HepG2 (cell line): ENCODE measurements at regions not wholly inside any gene's neighbourhood (a gene's known extent, or its start where the extent isn't known, plus 50 kb on each side); places are given as distances from the start of the nearest gene placed in this dataset.

Experiments
- ATAC-seq: fragments of 200-7000 bp; cut with Tn5 transposase; 3 replicates; pipeline ENCODE4 v1.9.1; 2020; ENCODE audit warnings: mild to moderate bottlenecking, moderate library complexity
- BruUV-seq: library from RNA; stranded (reverse); fragments of 400-500 nt; replicated peaks from 2 replicates; lab custom pipeline; 2021; lab: Mats Ljungman, UMichigan
- CTCF ChIA-PET: fragments of 300-600 bp; formaldehyde crosslinking; extraction: SDS; loops from one replicate; lab custom pipeline; 2021; ENCODE audit warnings: low total read pairs, inconsistent platforms, low intra/inter-chr PET ratio; lab: Yijun Ruan, JAX
- POLR2A ChIA-PET: fragments of 350-600 bp; sonication (Branson Sonifier 250); formaldehyde crosslinking; loops from one replicate; lab custom pipeline; 2020; ENCODE audit warnings: antibody characterized with exemption, inconsistent platforms; lab: Yijun Ruan, JAX
- DNase-seq: peaks from one replicate; pipeline ENCODE4 v3.0.0-alpha.2; 2015; ENCODE audit warnings: low spot score
- FAIRE-seq: peaks from 3 replicates; lab custom pipeline; 2011; peaks lifted over from hg19 to GRCh38; lab: Jason Lieb, UNC
- H2AFZ ChIP-seq: one replicate; pipeline ENCODE4 v1.6.1; 2011; ENCODE audit warnings: low read length, inconsistent platforms
- H3K27ac ChIP-seq: fragments of 300-600 bp; 3 replicates; pipeline ENCODE4 v1.8.0; 2011; ENCODE audit warnings: mixed run types, mild to moderate bottlenecking, mixed read lengths, low read length, inconsistent platforms; ENCODE audit not compliant: insufficient read depth; ENCODE audit errors: extremely low read length
- H3K27me3 ChIP-seq, 2 experiments: fragments of 200-600 bp in 1 of 2; 2 replicates in 1 of 2; 3 replicates in 1 of 2; pipeline versions ENCODE4 v1.6.0 to v1.8.0; 2011; ENCODE audit warnings: low read length in 2 of 2, mild to moderate bottlenecking in 2 of 2, moderate library complexity in 2 of 2, inconsistent platforms in 1 of 2; ENCODE audit not compliant: insufficient read depth in 2 of 2, control insufficient read depth in 1 of 2
- H3K36me3 ChIP-seq, 2 experiments: fragments of 200-600 bp in 1 of 2; replicated peaks in 1 of 2; 2 replicates in 1 of 2; 3 replicates in 1 of 2; pipeline versions ENCODE4 v1.5.1 to v1.8.0; 2011; ENCODE audit warnings: low read length in 2 of 2, inconsistent platforms in 1 of 2; ENCODE audit not compliant: insufficient read depth in 2 of 2, control insufficient read depth in 1 of 2
- H3K4me1 ChIP-seq: 2 replicates; pipeline ENCODE4 v1.5.1; 2012; ENCODE audit warnings: low read length, inconsistent platforms; ENCODE audit not compliant: insufficient read depth
- H3K4me2 ChIP-seq: 2 replicates; pipeline ENCODE4 v1.6.0; 2011; ENCODE audit warnings: low read depth, low read length, inconsistent platforms
- H3K4me3 ChIP-seq, 3 experiments: fragments of 200-600 bp in 1 of 3; sonication (generic), shearing (Covaris generic) in 1 of 3; replicated peaks in 1 of 3; 2 replicates each; pipeline ENCODE4 v1.5.1; 2011 to 2016; ENCODE audit warnings: low read length in 3 of 3, inconsistent platforms in 2 of 3, low read depth in 2 of 3, mild to moderate bottlenecking in 2 of 3, control low read depth in 1 of 3, mixed read lengths in 1 of 3; ENCODE audit not compliant: insufficient read depth in 1 of 3
- H3K79me2 ChIP-seq: one replicate; pipeline ENCODE4 v1.6.1; 2011; ENCODE audit warnings: low read length, inconsistent platforms; ENCODE audit not compliant: insufficient read depth
- H3K9ac ChIP-seq: 2 replicates; pipeline ENCODE4 v1.6.0; 2011; ENCODE audit warnings: mild to moderate bottlenecking, low read depth, low read length, inconsistent platforms; ENCODE audit not compliant: insufficient read depth
- H3K9me3 ChIP-seq: 2 replicates; pipeline ENCODE4 v1.5.1; 2012; ENCODE audit warnings: mild to moderate bottlenecking, low read length
- H4K20me1 ChIP-seq: 2 replicates; pipeline ENCODE4 v1.6.0; 2011; ENCODE audit warnings: inconsistent platforms, mild to moderate bottlenecking, low read length, moderate library complexity; ENCODE audit not compliant: insufficient read depth
- ATRX ChIP-seq: sonication (generic); formaldehyde crosslinking; IDR thresholded peaks from 2 replicates; pipeline ENCODE4 v1.4.0; 2020; ENCODE audit warnings: missing genetic modification reagents, borderline replicate concordance
- HBP1 ChIP-seq: IDR thresholded peaks from 2 replicates; pipeline ENCODE4 v1.6.1; 2016; ENCODE audit warnings: low read depth, control low read depth
- HMGA1 ChIP-seq: sonication (generic); formaldehyde crosslinking; conservative IDR thresholded peaks from 2 replicates; pipeline ENCODE4 v1.4.0; 2020; ENCODE audit warnings: missing genetic modification reagents
- MED1 ChIP-seq: sonication (generic); formaldehyde crosslinking; IDR thresholded peaks from 2 replicates; pipeline ENCODE4 v1.4.0; 2020; ENCODE audit warnings: missing genetic modification reagents
- MED13 ChIP-seq: sonication (generic); formaldehyde crosslinking; IDR thresholded peaks from 2 replicates; pipeline ENCODE4 v1.5.0; 2020; ENCODE audit warnings: missing genetic modification reagents
- NCOR1 ChIP-seq: fragments of 200-600 bp; sonication (generic); IDR thresholded peaks from 2 replicates; pipeline ENCODE4 v1.7.0; 2017; ENCODE audit warnings: antibody characterized with exemption, low read length, borderline replicate concordance
- RBM22 ChIP-seq: fragments of 200-400 bp; formaldehyde crosslinking; optimal IDR thresholded peaks from 2 replicates; pipeline ENCODE3; 2017; ENCODE audit warnings: mild to moderate bottlenecking, low read length, moderate library complexity
- TEAD3 ChIP-seq: optimal IDR thresholded peaks from 2 replicates; pipeline ENCODE3; 2016; ENCODE audit warnings: borderline replicate concordance
- ZBTB40 ChIP-seq, 2 experiments: fragments of 450-650 bp in 1 of 2; sonication (generic) in 1 of 2; formaldehyde crosslinking in 1 of 2; IDR thresholded peaks; 2 replicates each; pipeline versions ENCODE4 v1.6.1 to v1.8.0; 2016 to 2022; ENCODE audit warnings: antibody characterized with exemption in 1 of 2, mild to moderate bottlenecking in 1 of 2, missing genetic modification reagents in 1 of 2
- ZMAT5 ChIP-seq: sonication (generic); formaldehyde crosslinking; IDR thresholded peaks from 2 replicates; pipeline ENCODE4 v1.5.0; 2020; ENCODE audit warnings: mild to moderate bottlenecking, low read depth, missing genetic modification reagents, borderline replicate concordance
- ZNF12 ChIP-seq: sonication (generic); formaldehyde crosslinking; IDR thresholded peaks from 2 replicates; pipeline ENCODE4 v1.5.0; 2020; ENCODE audit warnings: missing genetic modification reagents
- ZNF337 ChIP-seq: sonication (generic); formaldehyde crosslinking; IDR thresholded peaks from 2 replicates; pipeline ENCODE4 v1.5.1; 2020; ENCODE audit warnings: missing genetic modification reagents, low read depth, mild to moderate bottlenecking, borderline replicate concordance
- ZNF747 ChIP-seq: sonication (generic); formaldehyde crosslinking; IDR thresholded peaks from 2 replicates; pipeline ENCODE4 v1.8.1; 2023; ENCODE audit warnings: missing genetic modification reagents, mild to moderate bottlenecking, borderline replicate concordance
- ZSCAN22 ChIP-seq: sonication (generic); formaldehyde crosslinking; IDR thresholded peaks from 2 replicates; pipeline ENCODE4 v1.4.0; 2020; ENCODE audit warnings: mild to moderate bottlenecking, missing genetic modification reagents
- WGBS: methylation state at CpG from one replicate; pipeline ENCODE4 v1.1.6; 2017; ENCODE audit warnings: low lambda C conversion rate; 5-methylcytosine and 5-hydroxymethylcytosine counted together
- in situ Hi-C: cut with HindIII; loops from 2 replicates; pipeline ENCODE4 v1.10.0; 2017; ENCODE audit warnings: low pct_unique_long_range_greater_than_20kb; ENCODE audit not compliant: extremely low pct_ligation_motif_present
- intact Hi-C: fragments of 100-400 bp; cut with micrococcal nuclease; formaldehyde crosslinking; loops from one replicate; pipeline ENCODE4 v1.10.0; 2022; ENCODE audit not compliant: unreplicated experiment

GRCh38 chr2:145984580-145984979, 1464.7 kb upstream of the ZEB2 start (continued):
- TF ChIP-seq ZBTB40 (IDR thresholded peaks at IDR 0.05) (no peak), ZBTB40 (CRISPR knock-in tag; IDR thresholded peaks at IDR 0.05) (no peak), ZNF747 (no peak)

GRCh38 chr2:145980318-145980717, 1460.4 kb upstream of the ZEB2 start:
- no peak overlapping the region for H3K4me3 ChIP-seq
- in situ Hi-C loops (no loop called here), intact Hi-C loops (no loop called here)
- no peaks in the 10 kb centered on the region for H3K4me1 ChIP-seq
- no peaks in the 10 kb centered on the region for H3K27me3 ChIP-seq
- no peaks in the 10 kb centered on the region for H3K36me3 ChIP-seq
- ChIA-PET POLR2A (no interaction called here), CTCF (no interaction called here)
- WGBS: 37% methylated on average over 2 of the region's 2 CpGs
- no peak overlapping the region for H2AFZ ChIP-seq
- H3K27ac ChIP-seq: no peak overlapping the region
- no peaks in the 10 kb centered on the region for H3K9me3 ChIP-seq
- no peak for FAIRE-seq
- no peak overlapping the region for H3K9ac ChIP-seq
- DNase-seq: no peak
- H4K20me1 ChIP-seq: no peaks in the 10 kb centered on the region
- no peaks in the 10 kb centered on the region for H3K79me2 ChIP-seq
- BruUV-seq: no TSS peak
- ATAC-seq: no peak
- no peak overlapping the region for H3K4me2 ChIP-seq
- TF ChIP-seq RBM22: no peak
- no peak for TF ChIP-seq NCOR1
- TF ChIP-seq ZSCAN22 (CRISPR knock-in tag): no peak
- TF ChIP-seq ZNF12: no peak
- no peak for TF ChIP-seq MED13 (CRISPR knock-in tag)
- no peak for TF ChIP-seq HBP1 (CRISPR knock-in tag)
- TF ChIP-seq HMGA1 (CRISPR knock-in tag): no peak
- TF ChIP-seq TEAD3: no peak
- no peak for TF ChIP-seq ZNF337 (CRISPR knock-in tag)
- no peak for TF ChIP-seq ATRX (CRISPR knock-in tag)
- no peak for TF ChIP-seq MED1 (CRISPR knock-in tag)
- TF ChIP-seq ZMAT5 (CRISPR knock-in tag): no peak
